Glutamatergic neuron (in vitro differentiated cells): ENCODE measurements at regions not wholly inside any gene's neighbourhood (a gene's known extent, or its start where the extent isn't known, plus 50 kb on each side); places are given as distances from the start of the nearest gene placed in this dataset.

Experiments
- DNase-seq: peaks from one replicate; pipeline ENCODE4 v3.0.0; 2022
- H3K27ac Mint-ChIP-seq: one replicate; pipeline ENCODE4 v1.8.0; 2020; ENCODE audit warnings: mild to moderate bottlenecking, mixed read lengths, inconsistent platforms; ENCODE audit not compliant: unreplicated experiment
- H3K27me3 Mint-ChIP-seq: one replicate; pipeline ENCODE4 v1.8.0; 2020; ENCODE audit warnings: mild to moderate bottlenecking, moderate library complexity, mixed read lengths, inconsistent platforms; ENCODE audit not compliant: unreplicated experiment
- H3K36me3 Mint-ChIP-seq: one replicate; pipeline ENCODE4 v1.8.0; 2020; ENCODE audit warnings: mild to moderate bottlenecking, mixed read lengths, inconsistent platforms; ENCODE audit not compliant: unreplicated experiment
- H3K4me1 Mint-ChIP-seq: one replicate; pipeline ENCODE4 v1.8.0; 2020; ENCODE audit warnings: mild to moderate bottlenecking, low read depth, mixed read lengths, inconsistent platforms; ENCODE audit not compliant: unreplicated experiment
- H3K4me3 Mint-ChIP-seq: one replicate; pipeline ENCODE4 v1.8.0; 2020; ENCODE audit warnings: mild to moderate bottlenecking, mixed read lengths, inconsistent platforms; ENCODE audit not compliant: unreplicated experiment
- H3K9me3 Mint-ChIP-seq: one replicate; pipeline ENCODE4 v1.8.0; 2020; ENCODE audit warnings: mild to moderate bottlenecking, moderate library complexity, mixed read lengths, inconsistent platforms; ENCODE audit not compliant: unreplicated experiment
- CTCF ChIP-seq: fragments of 200-600 bp; sonication (generic); IDR thresholded peaks from one replicate; pipeline ENCODE4 v1.5.0; 2021; ENCODE audit not compliant: partially characterized antibody, unreplicated experiment

GRCh38 chr11:92709329-92709728 is 260.1 kb upstream of the MTNR1B start:
- TF ChIP-seq CTCF, result no peak
- no peak overlapping the region for H3K4me3 Mint-ChIP-seq
- no peak overlapping the region for H3K27ac Mint-ChIP-seq
- peaks cover 24% of the 10 kb centered on the region for H3K4me1 Mint-ChIP-seq
- peaks cover 16% of the 10 kb centered on the region for H3K9me3 Mint-ChIP-seq
- peaks cover 12% of the 10 kb centered on the region for H3K36me3 Mint-ChIP-seq
- no peak for DNase-seq
- H3K27me3 Mint-ChIP-seq, result peaks cover 11% of the 10 kb centered on the region

DNA sequence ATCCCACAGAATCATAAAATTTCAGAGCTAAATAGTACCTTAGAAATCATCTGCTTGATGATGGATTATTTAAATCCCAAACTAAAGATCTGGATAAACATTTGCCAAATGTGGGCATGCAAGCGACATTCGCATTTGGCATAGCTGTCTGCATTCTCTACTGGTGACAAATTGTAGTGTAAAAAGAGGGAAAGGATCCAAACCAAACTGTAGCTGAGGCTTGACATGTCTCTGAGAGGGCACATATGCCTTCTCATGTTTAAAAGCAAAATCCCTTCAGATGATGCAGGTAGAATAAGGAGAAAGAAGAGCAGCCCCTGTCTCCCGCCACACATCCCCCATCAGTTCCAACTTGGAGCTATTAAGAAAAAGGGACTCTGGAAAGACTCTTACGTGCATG is 257.5 kb upstream of the MTNR1B start:
- Mint-ChIP-seq H3K4me1 (peaks cover 16% of the 10 kb centered on the region), H3K27ac (no peak overlapping the region), H3K4me3 (no peak overlapping the region), H3K9me3 (no peaks in the 10 kb centered on the region), H3K36me3 (no peaks in the 10 kb centered on the region), H3K27me3 (no peaks in the 10 kb centered on the region)
- no peak for TF ChIP-seq CTCF
- no peak for DNase-seq

DNA sequence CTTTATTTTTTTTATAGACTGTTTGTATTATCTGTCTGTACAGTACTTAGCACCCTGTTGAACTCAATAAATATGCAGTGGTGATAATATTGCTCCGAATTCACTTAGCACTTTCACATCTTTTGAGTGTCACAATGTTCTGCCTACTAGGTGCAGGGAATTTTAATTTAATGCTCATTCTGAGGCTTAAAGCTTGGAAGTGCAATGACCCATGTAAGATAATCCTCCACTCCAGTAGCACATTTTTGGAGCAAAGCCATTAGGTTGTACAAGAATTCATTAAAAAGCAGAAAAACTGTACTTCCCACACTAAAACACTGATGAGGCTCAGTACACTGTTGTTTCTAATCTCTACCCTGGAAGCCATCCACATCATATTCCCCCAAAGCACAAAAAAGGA is 255.3 kb upstream of the MTNR1B start:
- H3K27ac Mint-ChIP-seq, result no peak overlapping the region
- no peak overlapping the region for H3K4me3 Mint-ChIP-seq
- H3K4me1 Mint-ChIP-seq, result peaks cover 5% of the 10 kb centered on the region
- no peaks in the 10 kb centered on the region for H3K27me3 Mint-ChIP-seq
- DNase-seq, result no peak
- H3K36me3 Mint-ChIP-seq, result no peaks in the 10 kb centered on the region
- no peaks in the 10 kb centered on the region for H3K9me3 Mint-ChIP-seq
- TF ChIP-seq CTCF, result no peak

DNA sequence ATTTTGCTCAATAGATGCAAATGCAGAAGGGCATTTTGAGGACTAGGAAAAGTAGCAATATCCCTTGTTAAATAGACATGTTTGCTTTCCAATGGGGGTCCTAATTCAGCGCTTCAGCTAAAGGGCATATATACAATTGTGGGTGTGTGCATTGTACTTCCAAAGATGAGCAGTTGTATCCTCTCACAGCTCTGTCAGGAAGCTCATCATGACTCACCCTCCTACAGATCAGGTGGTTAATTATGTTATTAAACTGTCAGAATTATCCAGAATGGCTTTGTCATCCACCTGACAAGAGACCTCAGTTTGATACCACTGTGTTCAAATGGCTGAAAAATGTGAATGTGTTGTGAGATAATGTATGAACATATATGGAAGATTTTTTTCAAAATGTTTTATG is 252.2 kb upstream of the MTNR1B start:
- TF ChIP-seq CTCF, result no peak
- no peak for DNase-seq
- H3K4me3 Mint-ChIP-seq, result no peak overlapping the region
- H3K36me3 Mint-ChIP-seq, result no peaks in the 10 kb centered on the region
- H3K9me3 Mint-ChIP-seq, result peaks cover 1% of the 10 kb centered on the region
- no peak overlapping the region for H3K27ac Mint-ChIP-seq
- no peaks in the 10 kb centered on the region for H3K27me3 Mint-ChIP-seq
- H3K4me1 Mint-ChIP-seq, result peaks cover 1% of the 10 kb centered on the region

GRCh38 chr11:92720385-92720784 is 249.1 kb upstream of the MTNR1B start:
- Mint-ChIP-seq H3K27me3 (no peaks in the 10 kb centered on the region), H3K27ac (no peak overlapping the region), H3K36me3 (peaks cover 10% of the 10 kb centered on the region), H3K4me3 (no peak overlapping the region), H3K9me3 (peaks cover 5% of the 10 kb centered on the region), H3K4me1 (no peaks in the 10 kb centered on the region)
- TF ChIP-seq CTCF, result no peak
- no peak for DNase-seq
